NCI-H187 (cell line): ENCODE measurements at regions not wholly inside any gene's neighbourhood (a gene's known extent, or its start where the extent isn't known, plus 50 kb on each side); places are given as distances from the start of the nearest gene placed in this dataset.

Source experiments
- DNase-seq, 2 experiments: peaks; one replicate each; lab custom pipeline; 2025; lab: John Stamatoyannopoulos, UW

GRCh38 chr2:176648700-176649297, 379.6 kb downstream of the MTX2 start:
- DNase-seq = no peak

- DNase-seq = no peak
These were observed 381.0 kb downstream of the MTX2 start for GRCh38 chr2:176650104-176650837.

DNA sequence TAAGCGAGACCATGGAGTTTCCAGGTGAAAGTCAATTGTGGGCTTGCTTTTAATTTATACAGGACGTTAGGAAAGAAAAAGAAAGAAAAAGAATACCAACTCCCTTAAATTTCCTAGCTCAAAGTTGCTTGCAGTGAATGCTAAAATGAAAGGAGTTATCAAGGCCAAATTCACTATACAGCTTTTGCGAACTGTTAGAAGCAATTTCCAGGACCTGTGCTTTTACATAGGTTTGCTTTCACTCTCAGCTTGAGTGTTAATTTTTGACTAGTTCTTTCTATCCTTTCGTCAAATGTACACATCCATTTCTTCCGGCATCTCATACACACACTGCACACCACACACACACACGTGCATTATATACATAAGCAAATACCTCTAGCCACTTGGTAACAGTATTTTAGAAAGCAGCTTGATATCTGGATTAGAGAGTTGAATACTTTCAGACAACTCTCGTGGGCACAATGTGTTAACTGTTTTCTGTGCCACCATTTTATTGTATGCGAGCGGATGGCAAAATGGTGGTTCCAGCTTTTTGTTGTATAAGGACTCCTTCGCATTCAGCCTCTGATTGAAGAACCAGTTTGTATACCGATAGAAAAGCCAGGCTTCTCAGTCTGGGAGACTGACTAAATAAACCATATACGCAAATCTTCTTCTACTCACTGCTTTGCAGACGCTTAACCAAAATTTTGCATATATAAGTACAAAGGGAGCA, 381.8 kb downstream of the MTX2 start:
- DNase-seq = no peak

DNA sequence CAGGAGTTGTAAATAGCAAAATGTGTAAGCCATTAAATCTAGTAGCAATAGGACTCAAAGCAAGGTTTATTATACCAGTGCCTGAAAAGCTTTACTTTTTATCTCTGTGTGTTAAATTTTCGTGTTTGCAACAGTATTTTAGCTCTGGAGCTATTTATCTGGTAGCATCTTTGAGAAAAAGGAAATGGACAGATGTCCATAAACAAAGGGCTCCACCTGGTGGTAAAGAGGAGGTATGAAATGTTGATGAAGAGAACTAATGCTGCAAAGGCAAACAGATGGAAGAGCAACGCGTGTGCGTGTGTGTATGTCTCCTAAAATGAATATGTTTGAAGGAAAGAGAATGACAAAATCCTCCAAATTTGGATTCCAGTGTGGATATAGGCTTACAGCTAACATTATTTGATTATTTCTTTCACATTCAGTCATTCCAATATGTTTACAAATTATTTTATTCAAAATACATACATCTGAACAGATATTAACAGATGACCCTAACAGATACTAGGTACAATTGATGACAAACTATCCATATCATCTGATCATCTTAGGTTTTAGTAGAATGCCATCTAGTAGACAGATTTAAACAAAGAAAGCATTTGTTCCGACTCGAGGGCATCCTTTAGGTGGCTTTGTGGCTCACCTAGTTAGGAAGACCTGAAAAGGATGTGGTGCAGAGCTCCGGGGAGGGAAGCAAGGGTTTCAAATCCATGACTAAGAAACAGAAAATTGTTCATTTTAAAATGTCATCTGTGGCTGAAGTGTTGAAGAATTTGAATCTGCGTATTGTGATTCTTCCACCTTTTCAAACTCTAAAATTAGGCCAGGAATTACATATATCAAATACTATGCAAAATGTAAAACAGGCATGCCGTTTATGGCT, 383.3 kb downstream of the MTX2 start:
- peak; percentile 23 to 47 for DNase-seq

DNA sequence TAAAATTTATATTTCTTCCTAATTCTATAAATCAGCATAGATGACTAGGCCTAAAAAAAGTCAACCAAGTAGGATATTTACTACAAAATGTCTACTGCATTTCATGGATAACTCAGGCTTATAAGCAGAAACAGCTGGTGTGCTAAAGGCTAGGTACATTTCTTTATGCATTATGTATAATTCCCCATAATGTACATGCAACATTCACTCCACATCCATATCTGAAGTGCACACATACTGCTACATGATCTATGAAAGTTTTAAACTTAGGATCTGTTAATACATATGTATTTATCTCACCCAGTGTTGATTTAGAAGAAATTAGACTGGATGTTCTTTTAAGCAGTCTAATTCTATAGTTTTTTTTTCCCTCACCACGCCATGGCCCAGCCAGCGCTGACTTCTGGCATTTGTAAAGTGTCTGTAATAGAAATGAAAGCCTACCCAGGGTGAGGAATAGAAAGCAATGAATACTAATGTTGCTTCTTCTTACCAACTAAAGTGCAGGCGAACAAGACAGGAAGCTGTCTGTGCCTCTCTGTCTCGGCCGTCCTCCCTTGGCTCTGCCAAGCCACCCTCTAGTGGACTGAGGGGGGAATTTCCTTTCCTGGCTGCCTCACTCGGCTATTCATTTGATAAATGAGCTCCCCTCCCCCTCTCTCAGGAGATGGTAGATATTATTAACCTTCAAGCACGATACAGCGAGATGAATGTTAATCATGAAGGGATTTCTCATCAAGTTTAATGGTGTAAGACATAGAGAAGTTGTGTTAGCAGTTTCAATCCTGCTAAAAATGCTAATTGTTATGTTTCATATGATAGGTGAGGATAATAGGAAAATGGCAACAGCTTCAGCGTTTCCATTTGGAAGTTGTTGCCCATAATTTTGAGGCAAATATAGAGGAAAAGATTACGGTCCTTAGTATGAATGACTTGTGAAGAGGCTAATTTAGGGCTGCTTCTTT, 384.5 kb downstream of the MTX2 start:
- no peak for DNase-seq

GRCh38 chr2:176656038-176656775, 387.0 kb downstream of the MTX2 start:
- no peak for DNase-seq

DNA sequence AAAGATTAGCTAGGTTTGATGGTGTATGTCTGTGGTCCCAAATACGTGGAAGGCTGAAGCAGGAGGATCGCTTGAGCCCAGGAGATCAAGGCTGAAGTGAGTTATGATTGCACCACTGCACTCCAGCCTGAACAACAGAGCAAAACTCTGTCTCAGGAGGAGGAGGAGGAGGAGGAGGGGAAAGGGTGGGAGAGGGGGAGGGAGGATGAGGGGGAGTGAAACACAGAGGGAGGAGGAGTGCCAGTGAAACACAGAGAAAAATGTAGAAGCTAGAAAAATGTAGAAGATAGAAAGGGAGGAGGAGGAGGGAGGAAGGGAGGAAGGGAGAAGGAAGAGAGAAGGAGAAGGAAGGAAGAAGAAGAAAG, 387.5 kb downstream of the MTX2 start:
- no peak for DNase-seq

DNA sequence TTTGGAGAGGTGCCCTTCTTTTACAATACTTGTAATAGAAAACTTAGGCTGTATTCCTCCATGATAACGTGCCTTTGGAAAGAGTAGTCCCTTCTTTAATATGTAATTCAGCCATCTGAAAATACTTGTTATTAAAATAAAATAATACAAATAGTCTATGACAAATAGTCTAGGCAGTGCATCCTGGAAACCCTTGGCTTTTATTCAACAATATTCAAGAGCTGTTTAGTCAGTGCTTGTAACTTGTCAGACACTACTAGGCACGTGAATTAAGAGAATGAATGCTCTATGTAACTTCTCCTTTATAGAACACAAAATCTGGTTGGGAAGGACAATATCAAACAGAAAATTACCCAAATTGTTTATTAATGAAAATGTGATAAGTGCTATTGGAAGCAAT, 388.2 kb downstream of the MTX2 start:
- no peak for DNase-seq

- DNase-seq = no peak
These were observed 389.5 kb downstream of the MTX2 start for GRCh38 chr2:176658708-176659107.

- no peak for DNase-seq
These were observed 393.5 kb downstream of the MTX2 start for GRCh38 chr2:176662753-176663152.

DNA sequence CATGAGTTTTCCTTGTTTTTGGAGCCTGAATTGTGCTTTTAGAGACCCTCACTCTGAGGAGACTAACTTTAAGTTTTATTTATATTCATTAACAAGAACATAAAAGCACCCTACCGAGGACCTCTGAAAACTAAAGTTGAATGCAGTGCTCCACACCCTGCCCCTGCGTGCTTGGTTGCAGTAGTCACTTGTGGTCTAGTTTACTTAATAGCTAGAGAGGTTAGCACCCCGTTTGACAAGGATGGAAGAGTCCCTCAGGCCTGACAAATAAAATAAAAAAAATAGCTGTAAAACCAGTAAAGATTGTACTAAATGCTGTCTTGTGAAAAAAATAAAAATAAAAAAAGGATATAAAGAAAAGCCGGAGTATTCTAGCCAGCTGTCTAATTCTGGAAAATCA, 395.2 kb downstream of the MTX2 start:
- DNase-seq = no peak

DNA sequence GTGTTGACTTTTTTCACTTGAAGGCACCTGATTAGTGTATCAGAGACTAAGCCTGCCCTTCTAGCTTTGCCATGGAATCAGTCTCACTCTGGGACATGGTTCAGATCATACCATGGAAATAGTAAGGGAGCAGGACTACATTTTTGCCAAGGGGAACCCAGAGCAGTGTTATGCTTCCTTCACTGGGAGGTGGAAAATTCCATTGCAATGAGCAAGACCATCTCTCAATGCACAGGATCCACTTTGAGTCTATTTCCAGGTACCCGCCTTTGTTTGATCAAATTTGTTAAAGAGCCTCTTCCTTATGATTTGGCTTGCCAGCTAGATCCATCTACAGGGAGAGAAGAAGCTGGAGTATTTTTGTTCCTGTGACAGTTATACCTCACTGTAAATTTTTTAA, 395.8 kb downstream of the MTX2 start:
- DNase-seq = no peak

- DNase-seq = no peak
These were observed 399.7 kb downstream of the MTX2 start for GRCh38 chr2:176668912-176669311.

- no peak for DNase-seq
These were observed 400.3 kb downstream of the MTX2 start for GRCh38 chr2:176669398-176670174.

- DNase-seq = no peak
These were observed 406.2 kb downstream of the MTX2 start for GRCh38 chr2:176675271-176675949.

- DNase-seq = no peak
These were observed 408.6 kb downstream of the MTX2 start for GRCh38 chr2:176677746-176678265.

DNA sequence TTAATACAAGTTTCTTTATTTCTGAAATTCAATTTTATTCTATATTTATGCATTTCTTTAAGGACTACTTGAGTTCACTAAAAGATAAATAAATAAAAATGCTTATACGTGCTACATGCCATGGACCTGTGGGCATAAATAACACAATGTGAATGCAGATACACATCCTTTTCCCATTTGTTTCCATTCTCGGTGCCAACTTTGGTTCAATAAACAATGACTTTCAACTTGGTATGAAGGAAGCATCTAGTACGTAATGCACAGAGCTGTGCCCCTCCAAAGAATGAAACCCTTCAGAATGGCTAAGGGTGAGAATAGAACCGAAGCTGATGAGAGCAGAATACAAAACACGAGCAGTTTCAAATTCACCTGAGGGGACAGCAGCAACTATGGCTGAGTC, 409.3 kb downstream of the MTX2 start:
- DNase-seq = no peak

DNA sequence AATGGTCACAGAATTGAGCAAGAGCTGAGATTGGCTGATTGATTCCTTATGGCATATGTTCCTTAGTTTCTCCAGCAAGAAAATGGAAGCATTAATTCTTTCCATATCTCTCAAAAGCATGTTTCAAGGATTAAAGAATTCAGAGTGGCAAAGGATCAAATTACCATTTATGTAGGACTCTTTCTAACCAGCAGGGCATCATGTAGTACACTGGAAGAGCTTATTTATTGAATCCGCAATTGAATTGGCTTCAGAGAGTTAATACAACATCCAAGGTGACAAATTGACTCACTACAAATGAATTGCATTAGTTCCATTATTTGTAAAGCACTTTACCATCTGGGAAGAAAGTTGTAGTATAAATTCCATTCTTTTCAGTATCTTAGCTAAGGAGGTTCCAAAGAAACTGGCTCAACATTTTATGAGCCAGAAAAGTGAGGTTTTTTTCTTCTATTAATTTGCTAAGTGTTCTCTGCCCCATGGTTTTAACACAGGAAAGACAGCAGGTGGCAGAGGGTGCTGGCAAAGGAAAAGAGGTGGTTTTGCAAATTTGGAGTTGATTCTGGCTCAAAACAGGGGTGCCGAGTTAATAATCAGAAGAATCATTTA, 409.9 kb downstream of the MTX2 start:
- no peak for DNase-seq
